Frontal cortex (tissue), 3 donors: ENCODE measurements at regions not wholly inside any gene's neighbourhood (a gene's known extent, or its start where the extent isn't known, plus 50 kb on each side); places are given as distances from the start of the nearest gene placed in this dataset.

ENCODE experiments used
- DNase-seq, 2 donors: peaks; one replicate each; pipeline ENCODE4 v3.0.0; 2012; ENCODE audit warnings: low spot score in 2 of 2
- FAIRE-seq: peaks from 2 replicates; lab custom pipeline; 2012; peaks lifted over from hg19 to GRCh38; lab: Jason Lieb, UNC
- donor health status: control.
- donor health status: control.
- donor health status: control.

GRCh38 chr21:27224169-27224568 lies 257.3 kb upstream of the ADAMTS5 start:
- no peak for DNase-seq
- no peak for FAIRE-seq

GRCh38 chr21:27221077-27221476 lies 254.2 kb upstream of the ADAMTS5 start:
- DNase-seq (no peak), FAIRE-seq (no peak)

DNA sequence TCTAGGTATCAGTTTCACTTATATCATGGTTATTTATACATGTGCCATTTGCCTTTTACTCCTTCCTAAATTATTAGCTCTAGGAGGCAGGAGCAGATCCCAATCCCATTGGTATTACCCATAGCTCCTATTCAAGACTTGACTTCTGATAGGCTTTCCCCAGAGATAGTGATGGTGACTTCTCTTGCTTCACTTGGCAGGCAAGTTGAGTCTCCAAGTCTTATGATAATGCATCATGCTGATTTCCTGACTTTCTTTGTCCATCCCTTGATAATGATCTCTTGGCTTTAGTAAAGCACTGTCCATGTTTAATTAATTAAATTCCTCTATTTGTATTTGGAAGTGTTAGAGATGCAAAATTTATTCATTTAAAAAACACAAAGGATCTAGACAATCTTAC lies 253.5 kb upstream of the ADAMTS5 start:
- no peak for FAIRE-seq

DNA sequence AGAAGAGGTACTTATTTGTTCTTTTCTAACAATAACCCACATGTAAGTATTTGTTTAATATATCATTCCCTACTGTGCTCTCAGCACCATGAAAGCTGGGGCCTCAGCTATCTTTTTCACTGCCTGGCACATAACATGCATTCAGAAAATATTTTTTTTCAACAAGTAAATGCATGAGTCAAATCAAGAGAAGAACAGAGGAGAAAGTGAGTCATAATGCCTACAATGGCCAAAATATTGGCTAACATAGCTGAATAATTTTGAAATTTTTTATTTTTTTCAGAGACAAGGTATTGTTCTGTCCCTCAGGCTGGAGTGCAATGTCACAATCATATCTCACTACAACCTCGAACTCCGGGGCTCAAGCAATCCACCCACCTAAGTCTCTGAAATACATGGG lies 252.2 kb upstream of the ADAMTS5 start:
- FAIRE-seq (no peak), DNase-seq (no peak)

More for the DNA sequence above, 253.5 kb upstream of the ADAMTS5 start:
- DNase-seq: no peak

- no peak for FAIRE-seq
Measured at GRCh38 chr21:27213303-27213702, 246.4 kb upstream of the ADAMTS5 start.

GRCh38 chr21:27212441-27212840 lies 245.6 kb upstream of the ADAMTS5 start:
- DNase-seq: no peak
- FAIRE-seq: no peak

More at GRCh38 chr21:27213303-27213702, 246.4 kb upstream of the ADAMTS5 start:
- no peak for DNase-seq

DNA sequence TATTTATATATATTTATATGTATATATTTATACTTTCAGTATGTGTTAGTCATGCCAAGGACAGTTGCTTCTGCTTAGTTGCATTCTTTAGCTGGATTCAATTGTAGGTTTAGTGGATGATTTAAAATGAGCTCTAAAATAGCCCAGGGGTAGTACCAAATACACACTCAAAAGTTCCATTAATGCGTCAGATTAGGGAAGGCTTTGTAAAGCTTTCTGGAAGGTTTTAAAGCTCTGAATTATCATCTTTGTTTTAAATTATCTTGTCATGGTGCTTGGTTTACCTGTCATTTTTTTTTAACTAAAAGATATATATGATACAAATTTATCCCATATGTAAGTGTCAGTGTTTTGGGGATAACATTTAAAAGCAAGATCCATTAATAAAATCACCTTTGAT lies 242.7 kb upstream of the ADAMTS5 start:
- no peak for FAIRE-seq

DNA sequence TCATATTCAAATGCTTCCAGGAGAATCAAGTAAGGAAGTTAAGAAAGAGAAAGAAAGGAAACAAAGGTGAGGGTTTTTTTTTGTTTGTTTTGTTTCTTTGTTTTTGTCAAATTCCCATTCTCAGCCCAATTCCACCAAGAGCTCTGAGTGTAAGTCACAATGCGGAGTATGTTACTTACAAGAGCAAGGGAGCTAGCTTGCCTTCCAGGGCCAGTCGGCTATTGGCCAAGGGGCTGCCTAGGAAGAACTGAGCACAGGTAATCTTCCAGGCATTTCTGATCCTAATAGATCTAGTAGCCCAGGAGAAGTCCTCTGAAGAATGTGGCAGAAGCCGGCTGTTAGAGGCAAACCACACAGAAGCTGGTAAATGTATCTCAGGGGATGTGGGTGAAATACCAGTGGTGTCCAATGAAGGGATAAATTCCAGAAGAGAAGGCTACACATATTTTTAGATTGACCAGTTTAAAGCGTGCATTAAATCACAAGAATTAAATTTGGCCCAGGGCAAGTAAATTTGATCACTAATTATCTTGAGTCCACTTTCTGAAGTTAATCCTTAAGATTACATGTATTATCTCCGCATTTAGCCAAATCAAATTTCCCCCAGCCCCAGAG lies 239.6 kb upstream of the ADAMTS5 start:
- DNase-seq: no peak
- no peak for FAIRE-seq

More for the DNA sequence above, 242.7 kb upstream of the ADAMTS5 start:
- no peak for DNase-seq

DNA sequence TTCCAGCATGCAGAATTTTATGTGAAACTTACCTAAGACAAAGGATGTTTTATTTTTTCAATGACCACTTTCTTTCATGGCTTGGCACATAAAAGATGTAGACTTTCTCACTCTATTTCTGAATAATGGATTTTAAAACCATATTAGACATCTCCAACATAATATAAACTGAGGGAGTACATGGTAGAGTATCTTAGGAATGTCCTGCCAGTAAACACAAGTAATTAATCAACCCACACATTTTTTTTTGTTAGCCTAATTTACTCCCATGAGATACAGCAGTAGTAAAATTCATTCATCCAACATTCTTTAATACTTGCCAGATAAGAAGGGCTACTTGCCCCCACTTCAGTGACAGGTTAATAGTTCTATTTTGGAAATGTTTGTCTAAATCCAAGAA lies 235.4 kb upstream of the ADAMTS5 start:
- DNase-seq (no peak), FAIRE-seq (no peak)

GRCh38 chr21:27201197-27201596 lies 234.3 kb upstream of the ADAMTS5 start:
- DNase-seq (no peak), FAIRE-seq (no peak)

- FAIRE-seq: no peak
- DNase-seq: no peak
Measured at GRCh38 chr21:27196651-27197050, 229.8 kb upstream of the ADAMTS5 start.

- FAIRE-seq (no peak), DNase-seq (no peak)
Measured at GRCh38 chr21:27192281-27192949, 225.5 kb upstream of the ADAMTS5 start.

GRCh38 chr21:27190601-27191000 lies 223.7 kb upstream of the ADAMTS5 start:
- DNase-seq (no peak), FAIRE-seq (no peak)

DNA sequence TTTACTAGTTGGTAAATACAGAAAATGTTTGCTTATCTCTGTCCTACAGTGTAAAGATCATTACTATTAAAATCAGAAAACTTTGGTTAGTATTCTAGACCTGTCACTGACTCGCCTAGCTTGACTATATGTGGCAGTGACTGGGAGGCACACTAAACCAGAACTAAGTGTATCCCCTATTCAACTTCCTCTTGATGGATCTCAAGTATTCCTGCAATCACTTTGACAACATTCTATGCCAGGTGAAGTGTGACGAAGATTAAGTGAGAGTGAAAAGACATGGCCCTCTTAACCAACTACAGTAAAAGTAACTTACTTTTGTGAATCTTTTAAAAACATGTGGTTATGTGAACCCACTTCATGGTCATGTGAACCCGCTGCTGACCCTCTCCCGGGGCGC lies 223.0 kb upstream of the ADAMTS5 start:
- DNase-seq: no peak
- no peak for FAIRE-seq

DNA sequence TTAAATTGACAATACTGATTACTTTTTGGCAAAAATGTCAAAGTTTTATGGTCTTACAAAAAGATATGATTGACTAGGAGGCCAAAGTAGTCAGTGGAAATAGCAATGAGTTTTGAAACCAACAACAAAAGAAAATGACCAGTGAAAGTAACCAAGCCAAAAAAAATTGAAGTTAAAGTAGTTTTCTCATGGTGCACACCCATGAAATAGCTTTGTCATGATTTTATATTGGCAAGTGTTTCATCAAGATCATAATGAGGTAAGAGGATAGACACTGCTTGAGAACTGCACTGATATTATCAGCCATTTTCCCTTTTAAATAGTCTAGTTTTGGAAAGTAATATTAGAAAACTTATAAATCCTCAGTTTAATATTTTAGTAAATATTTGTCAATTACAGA lies 206.2 kb upstream of the ADAMTS5 start:
- no peak for DNase-seq
- FAIRE-seq: no peak

- no peak for DNase-seq
- FAIRE-seq: no peak
Measured at GRCh38 chr21:27171707-27172106, 204.8 kb upstream of the ADAMTS5 start.

DNA sequence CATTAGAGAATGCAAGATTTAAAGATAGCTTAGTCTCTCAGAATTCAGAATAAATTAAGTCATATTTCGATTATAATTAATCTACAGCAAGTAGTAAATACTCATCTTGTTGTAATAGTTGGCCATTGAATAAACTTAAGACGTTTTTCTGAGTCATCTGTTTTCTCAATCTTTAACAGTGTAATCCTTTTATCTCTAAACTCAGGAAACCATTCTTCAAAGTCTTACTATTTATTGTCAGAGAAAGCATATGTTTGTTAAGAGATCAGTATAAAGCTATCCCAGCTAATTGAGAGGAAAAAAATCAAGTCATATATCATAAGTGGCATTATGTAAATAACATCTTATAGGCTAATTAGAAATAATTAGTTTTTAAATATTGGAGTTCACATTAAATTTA lies 201.2 kb upstream of the ADAMTS5 start:
- FAIRE-seq (peak; percentile 51), DNase-seq (no peak)

DNA sequence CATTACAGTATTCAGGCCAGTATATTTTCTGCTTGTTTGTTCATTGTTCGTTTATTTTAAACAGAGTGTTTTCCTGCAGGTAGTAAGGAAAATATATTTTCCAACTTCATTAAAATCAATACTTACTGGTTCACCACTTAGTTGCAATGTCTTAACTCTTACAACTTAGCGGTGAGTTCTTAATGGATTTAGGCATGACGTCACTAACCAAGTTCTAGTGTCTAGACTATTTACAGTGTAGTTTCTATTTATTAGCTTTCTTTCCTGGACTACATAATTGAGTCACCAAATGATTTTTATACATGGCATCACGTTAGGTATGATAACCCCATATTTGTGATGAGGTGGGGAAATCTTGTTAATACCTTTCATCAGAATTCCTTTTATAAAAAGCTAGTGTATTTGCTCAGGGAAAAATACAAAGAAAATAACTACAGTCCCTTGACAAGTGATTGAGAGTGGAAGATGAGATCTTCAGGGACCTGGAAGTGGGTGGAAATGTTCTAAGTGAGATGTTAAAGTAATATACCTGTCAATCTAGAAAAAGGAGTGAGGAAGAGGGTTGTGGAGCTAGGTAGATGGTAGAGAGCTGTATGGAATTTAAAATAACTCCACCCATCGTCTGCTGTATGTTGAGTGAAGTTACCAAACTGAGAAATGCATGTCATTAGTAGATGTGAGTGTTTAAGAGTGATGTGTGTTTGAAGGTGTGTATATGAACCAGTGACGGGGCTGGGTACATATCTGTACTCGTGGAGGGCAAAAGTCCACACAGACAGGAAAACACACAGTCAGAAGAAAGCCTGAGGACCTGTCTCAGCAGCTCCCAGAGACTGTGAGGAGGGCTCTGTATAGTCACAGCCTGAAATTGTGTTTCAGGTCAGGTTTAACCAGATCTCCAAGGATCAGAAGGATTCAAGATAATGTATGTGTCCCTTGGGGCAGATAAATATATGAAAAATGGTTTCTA lies 197.6 kb upstream of the ADAMTS5 start:
- no peak for DNase-seq
- FAIRE-seq: no peak

- no peak for FAIRE-seq
Measured at GRCh38 chr21:27158967-27159366, 192.1 kb upstream of the ADAMTS5 start.

GRCh38 chr21:27157097-27157496 lies 190.2 kb upstream of the ADAMTS5 start:
- DNase-seq: no peak
- no peak for FAIRE-seq

More at GRCh38 chr21:27158967-27159366, 192.1 kb upstream of the ADAMTS5 start:
- DNase-seq: no peak

DNA sequence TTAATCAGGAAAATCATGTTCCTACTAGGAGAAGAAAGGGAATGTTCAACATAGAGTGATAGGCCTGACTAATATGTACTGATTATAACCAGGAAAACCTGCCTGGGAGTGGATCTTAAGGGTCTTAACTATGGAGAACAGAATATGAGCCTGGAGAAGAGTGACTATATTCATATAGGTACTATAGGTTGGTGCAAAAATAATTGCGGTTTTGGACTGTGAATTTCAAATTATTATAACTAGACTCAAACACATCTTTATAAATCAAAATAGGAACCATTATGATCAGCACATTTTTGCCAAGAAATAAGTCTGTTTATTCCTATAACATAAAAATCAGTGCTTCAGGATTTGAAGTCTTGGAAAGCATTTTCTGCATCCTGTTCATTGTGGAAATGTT lies 189.8 kb upstream of the ADAMTS5 start:
- FAIRE-seq (no peak), DNase-seq (no peak)
